ENCODE measurements at regions not wholly inside any gene's neighbourhood (a gene's known extent, or its start where the extent isn't known, plus 50 kb on each side); places are given as distances from the start of the nearest gene placed in this dataset.
"Not testable (repeated sequence)": the region's sequence is repeated elsewhere in the genome, so short reads cannot be mapped to it uniquely, and the experiment has no call there.

GRCh38 chr10:6868036-6868725, 288.1 kb upstream of the PRKCQ start:
- DNase-seq (ENCODE audit: low read depth), result no peak

GRCh38 chr10:6866757-6867156, 286.7 kb upstream of the PRKCQ start:
- no peak for DNase-seq (ENCODE audit: low read depth)

GRCh38 chr10:6864142-6864541, 284.1 kb upstream of the PRKCQ start:
- DNase-seq (ENCODE audit: low read depth), result no peak

GRCh38 chr10:6863381-6863780, 283.3 kb upstream of the PRKCQ start:
- no peak for DNase-seq (ENCODE audit: low read depth)

- DNase-seq (ENCODE audit: low read depth), result no peak
Observed at GRCh38 chr10:6850452-6850851, 270.4 kb upstream of the PRKCQ start.

- DNase-seq (ENCODE audit: low read depth), result no peak
Observed at GRCh38 chr10:6847561-6847960, 267.5 kb upstream of the PRKCQ start.

- DNase-seq (ENCODE audit: low read depth), result no peak
Observed at GRCh38 chr10:6843894-6844650, 264.0 kb upstream of the PRKCQ start.

- DNase-seq (ENCODE audit: low read depth), result no peak
Observed at GRCh38 chr10:6843481-6843881, 263.4 kb upstream of the PRKCQ start.

GRCh38 chr10:6842722-6843121, 262.6 kb upstream of the PRKCQ start:
- no peak for DNase-seq (ENCODE audit: low read depth)

- no peak for DNase-seq (ENCODE audit: low read depth)
Observed at GRCh38 chr10:6841761-6842160, 261.7 kb upstream of the PRKCQ start.

GRCh38 chr10:6840766-6841165, 260.7 kb upstream of the PRKCQ start:
- no peak for DNase-seq (ENCODE audit: low read depth)

- DNase-seq (ENCODE audit: low read depth), result no peak
Observed at GRCh38 chr10:6840201-6840691, 260.2 kb upstream of the PRKCQ start.

GRCh38 chr10:6838118-6838517, 258.0 kb upstream of the PRKCQ start:
- DNase-seq (ENCODE audit: low read depth), result no peak

GRCh38 chr10:6833458-6834011, 253.5 kb upstream of the PRKCQ start:
- DNase-seq (ENCODE audit: low read depth), result no peak

- DNase-seq (ENCODE audit: low read depth), result not testable (repeated sequence)
Observed at GRCh38 chr10:6830981-6831380, 250.9 kb upstream of the PRKCQ start.

- not testable (repeated sequence) for DNase-seq (ENCODE audit: low read depth)
Observed at GRCh38 chr10:6824793-6825192, 244.7 kb upstream of the PRKCQ start.

GRCh38 chr10:6823770-6824169, 243.7 kb upstream of the PRKCQ start:
- no peak for DNase-seq (ENCODE audit: low read depth)

- no peak for DNase-seq (ENCODE audit: low read depth)
Observed at GRCh38 chr10:6819301-6819700, 239.2 kb upstream of the PRKCQ start.

- DNase-seq (ENCODE audit: low read depth), result no peak
Observed at GRCh38 chr10:6817770-6818169, 237.7 kb upstream of the PRKCQ start.

GRCh38 chr10:6815346-6815745, 235.3 kb upstream of the PRKCQ start:
- no peak for DNase-seq (ENCODE audit: low read depth)

- no peak for DNase-seq (ENCODE audit: low read depth)
Observed at GRCh38 chr10:6813856-6814255, 233.8 kb upstream of the PRKCQ start.

GRCh38 chr10:6813306-6813705, 233.2 kb upstream of the PRKCQ start:
- no peak for DNase-seq (ENCODE audit: low read depth)

GRCh38 chr10:6811153-6811552, 231.1 kb upstream of the PRKCQ start:
- no peak for DNase-seq (ENCODE audit: low read depth)
